NB4 (cell line): ENCODE measurements at regions not wholly inside any gene's neighbourhood (a gene's known extent, or its start where the extent isn't known, plus 50 kb on each side); places are given as distances from the start of the nearest gene placed in this dataset.

ENCODE experiments used
- CTCF ChIP-seq: IDR thresholded peaks from one replicate; pipeline ENCODE4 v1.5.1; 2012; ENCODE audit warnings: low read depth, low read length
- MAX ChIP-seq: IDR thresholded peaks from 2 replicates; pipeline ENCODE4 v1.6.1; 2011; ENCODE audit warnings: low read depth, low read length
- POLR2A ChIP-seq: IDR thresholded peaks from 2 replicates; pipeline ENCODE4 v1.6.1; 2011; ENCODE audit warnings: mild to moderate bottlenecking; ENCODE audit not compliant: insufficient read length; ENCODE audit errors: extremely low read depth

- TF ChIP-seq POLR2A: no peak
- TF ChIP-seq CTCF: no peak
- TF ChIP-seq MAX: no peak
Observed at GRCh38 chr15:31550211-31550977, 223.8 kb downstream of the KLF13 start.
